CD4-positive, alpha-beta T cell treated with Interferon gamma for 1 hour (primary cell): ENCODE measurements at regions not wholly inside any gene's neighbourhood (a gene's known extent, or its start where the extent isn't known, plus 50 kb on each side); places are given as distances from the start of the nearest gene placed in this dataset.
"Not testable (repeated sequence)": the region's sequence is repeated elsewhere in the genome, so short reads cannot be mapped to it uniquely, and the experiment has no call there.

ENCODE experiments used
- DNase-seq: peaks from one replicate; pipeline ENCODE4 v3.0.0-alpha.2; 2020

- no peak for DNase-seq
Measured at GRCh38 chr18:2146092-2146491, 425.2 kb downstream of the METTL4 start.

GRCh38 chr18:2146754-2147153 lies 424.6 kb downstream of the METTL4 start:
- DNase-seq = no peak

- no peak for DNase-seq
Measured at GRCh38 chr18:2147476-2148230, 423.7 kb downstream of the METTL4 start.

GRCh38 chr18:2148823-2149222 lies 422.5 kb downstream of the METTL4 start:
- no peak for DNase-seq

GRCh38 chr18:2150566-2150965 lies 420.7 kb downstream of the METTL4 start:
- no peak for DNase-seq

GRCh38 chr18:2154278-2154677 lies 417.0 kb downstream of the METTL4 start:
- DNase-seq = no peak

GRCh38 chr18:2164644-2165550 lies 406.4 kb downstream of the METTL4 start:
- no peak for DNase-seq

GRCh38 chr18:2166876-2167275 lies 404.4 kb downstream of the METTL4 start:
- DNase-seq = not testable (repeated sequence)

GRCh38 chr18:2168022-2168421 lies 403.3 kb downstream of the METTL4 start:
- DNase-seq = no peak

- no peak for DNase-seq
Measured at GRCh38 chr18:2169656-2170055, 401.6 kb downstream of the METTL4 start.

- no peak for DNase-seq
Measured at GRCh38 chr18:2171840-2172625, 399.3 kb downstream of the METTL4 start.

GRCh38 chr18:2172881-2173280 lies 398.4 kb downstream of the METTL4 start:
- DNase-seq = no peak

- DNase-seq = no peak
Measured at GRCh38 chr18:2173486-2173885, 397.8 kb downstream of the METTL4 start.

GRCh38 chr18:2178036-2178435 lies 393.3 kb downstream of the METTL4 start:
- no peak for DNase-seq

GRCh38 chr18:2179498-2180183 lies 391.7 kb downstream of the METTL4 start:
- no peak for DNase-seq

- DNase-seq = peak; percentile 1
Measured at GRCh38 chr18:2180586-2180985, 390.7 kb downstream of the METTL4 start.

- DNase-seq = no peak
Measured at GRCh38 chr18:2183432-2183831, 387.9 kb downstream of the METTL4 start.

- no peak for DNase-seq
Measured at GRCh38 chr18:2186967-2187366, 384.3 kb downstream of the METTL4 start.

GRCh38 chr18:2188258-2188657 lies 383.0 kb downstream of the METTL4 start:
- DNase-seq = no peak

GRCh38 chr18:2191180-2191790 lies 380.0 kb downstream of the METTL4 start:
- DNase-seq = no peak

- no peak for DNase-seq
Measured at GRCh38 chr18:2192562-2192961, 378.7 kb downstream of the METTL4 start.

GRCh38 chr18:2197946-2198345 lies 373.4 kb downstream of the METTL4 start:
- DNase-seq = no peak
